ENCODE measurements at regions not wholly inside any gene's neighbourhood (a gene's known extent, or its start where the extent isn't known, plus 50 kb on each side); places are given as distances from the start of the nearest gene placed in this dataset.
"Not testable (repeated sequence)": the region's sequence is repeated elsewhere in the genome, so short reads cannot be mapped to it uniquely, and the experiment has no call there.

- no peak for DNase-seq
These were observed 621.4 kb upstream of the GBE1 start for GRCh38 chr3:82382831-82383230.

GRCh38 chr3:82378392-82378791 lies 616.9 kb upstream of the GBE1 start:
- no peak for DNase-seq

- DNase-seq: no peak
These were observed 615.4 kb upstream of the GBE1 start for GRCh38 chr3:82376883-82377282.

- not testable (repeated sequence) for DNase-seq
These were observed 612.4 kb upstream of the GBE1 start for GRCh38 chr3:82373833-82374232.

GRCh38 chr3:82364827-82365226 lies 603.4 kb upstream of the GBE1 start:
- no peak for DNase-seq

- no peak for DNase-seq
These were observed 601.7 kb upstream of the GBE1 start for GRCh38 chr3:82363131-82363530.

GRCh38 chr3:82355228-82355627 lies 593.8 kb upstream of the GBE1 start:
- no peak for DNase-seq

- no peak for DNase-seq
These were observed 592.8 kb upstream of the GBE1 start for GRCh38 chr3:82354228-82354627.

- no peak for DNase-seq
These were observed 592.1 kb upstream of the GBE1 start for GRCh38 chr3:82353306-82354171.

- DNase-seq: no peak
These were observed 586.1 kb upstream of the GBE1 start for GRCh38 chr3:82347585-82347984.

GRCh38 chr3:82342521-82342920 lies 581.1 kb upstream of the GBE1 start:
- DNase-seq: no peak

- no peak for DNase-seq
These were observed 567.9 kb upstream of the GBE1 start for GRCh38 chr3:82329300-82329699.

- DNase-seq: no peak
These were observed 550.5 kb upstream of the GBE1 start for GRCh38 chr3:82311901-82312300.

GRCh38 chr3:82308755-82309154 lies 547.3 kb upstream of the GBE1 start:
- DNase-seq: no peak

GRCh38 chr3:82306189-82306588 lies 544.7 kb upstream of the GBE1 start:
- no peak for DNase-seq

- DNase-seq: no peak
These were observed 533.2 kb upstream of the GBE1 start for GRCh38 chr3:82294609-82295008.

GRCh38 chr3:82293867-82294266 lies 532.4 kb upstream of the GBE1 start:
- no peak for DNase-seq

- DNase-seq: no peak
These were observed 532.0 kb upstream of the GBE1 start for GRCh38 chr3:82293435-82293834.

GRCh38 chr3:82287562-82287961 lies 526.1 kb upstream of the GBE1 start:
- DNase-seq: no peak

- DNase-seq: no peak
These were observed 519.8 kb upstream of the GBE1 start for GRCh38 chr3:82281205-82281604.

GRCh38 chr3:82276992-82277391 lies 515.5 kb upstream of the GBE1 start:
- DNase-seq: no peak

- DNase-seq: no peak
These were observed 513.5 kb upstream of the GBE1 start for GRCh38 chr3:82274897-82275296.

GRCh38 chr3:82265747-82266146 lies 504.3 kb upstream of the GBE1 start:
- no peak for DNase-seq

- no peak for DNase-seq
These were observed 500.7 kb upstream of the GBE1 start for GRCh38 chr3:82262193-82262592.

- DNase-seq: no peak
These were observed 500.2 kb upstream of the GBE1 start for GRCh38 chr3:82261637-82262036.
